GM19452 (cell line): ENCODE measurements at regions not wholly inside any gene's neighbourhood (a gene's known extent, or its start where the extent isn't known, plus 50 kb on each side); places are given as distances from the start of the nearest gene placed in this dataset.

Source experiments
- ATAC-seq: cut with Tn5 transposase; IDR thresholded peaks from one replicate; pipeline ENCODE4 v1.9.1; 2021; ENCODE audit not compliant: unreplicated experiment

GRCh38 chr4:30281986-30282385 is 438.2 kb upstream of the PCDH7 start:
- ATAC-seq = no peak

GRCh38 chr4:30283336-30283735 is 436.8 kb upstream of the PCDH7 start:
- ATAC-seq = no peak

GRCh38 chr4:30294295-30294694 is 425.9 kb upstream of the PCDH7 start:
- ATAC-seq = no peak

- ATAC-seq = no peak
Measured at GRCh38 chr4:30295652-30296051, 424.5 kb upstream of the PCDH7 start.

GRCh38 chr4:30314001-30314400 is 406.2 kb upstream of the PCDH7 start:
- ATAC-seq = no peak

- no peak for ATAC-seq
Measured at GRCh38 chr4:30330894-30331652, 389.1 kb upstream of the PCDH7 start.

- no peak for ATAC-seq
Measured at GRCh38 chr4:30341731-30342130, 378.4 kb upstream of the PCDH7 start.

- no peak for ATAC-seq
Measured at GRCh38 chr4:30350288-30350687, 369.9 kb upstream of the PCDH7 start.

GRCh38 chr4:30354605-30355004 is 365.6 kb upstream of the PCDH7 start:
- no peak for ATAC-seq

- no peak for ATAC-seq
Measured at GRCh38 chr4:30362436-30362835, 357.7 kb upstream of the PCDH7 start.

- no peak for ATAC-seq
Measured at GRCh38 chr4:30370105-30370504, 350.1 kb upstream of the PCDH7 start.

GRCh38 chr4:30380404-30380998 is 339.7 kb upstream of the PCDH7 start:
- peak; percentile 74 for ATAC-seq

- ATAC-seq = no peak
Measured at GRCh38 chr4:30385650-30386049, 334.5 kb upstream of the PCDH7 start.

GRCh38 chr4:30386266-30386895 is 333.8 kb upstream of the PCDH7 start:
- ATAC-seq = no peak

GRCh38 chr4:30395902-30396301 is 324.3 kb upstream of the PCDH7 start:
- ATAC-seq = no peak

GRCh38 chr4:30396772-30397475 is 323.2 kb upstream of the PCDH7 start:
- ATAC-seq = no peak

GRCh38 chr4:30399476-30399875 is 320.7 kb upstream of the PCDH7 start:
- ATAC-seq = no peak

GRCh38 chr4:30402276-30402675 is 317.9 kb upstream of the PCDH7 start:
- no peak for ATAC-seq

GRCh38 chr4:30413915-30414314 is 306.3 kb upstream of the PCDH7 start:
- no peak for ATAC-seq

GRCh38 chr4:30416547-30416946 is 303.6 kb upstream of the PCDH7 start:
- ATAC-seq = no peak

GRCh38 chr4:30427932-30428331 is 292.2 kb upstream of the PCDH7 start:
- ATAC-seq = no peak
